COR-L47 (cell line): ENCODE measurements at regions not wholly inside any gene's neighbourhood (a gene's known extent, or its start where the extent isn't known, plus 50 kb on each side); places are given as distances from the start of the nearest gene placed in this dataset.
A peak's percentile ranks its signal among the peaks of the same experiment; 100 is the strongest.
"Not testable (repeated sequence)": the region's sequence is repeated elsewhere in the genome, so short reads cannot be mapped to it uniquely, and the experiment has no call there.

ENCODE experiments used
- DNase-seq: peaks from one replicate; lab custom pipeline; 2025; lab: John Stamatoyannopoulos, UW

- DNase-seq, result not testable (repeated sequence)
These were observed 183.8 kb upstream of the ETV3 start for GRCh38 chr1:157321972-157322371.

- no peak for DNase-seq
These were observed 181.4 kb upstream of the ETV3 start for GRCh38 chr1:157319567-157319966.

DNA sequence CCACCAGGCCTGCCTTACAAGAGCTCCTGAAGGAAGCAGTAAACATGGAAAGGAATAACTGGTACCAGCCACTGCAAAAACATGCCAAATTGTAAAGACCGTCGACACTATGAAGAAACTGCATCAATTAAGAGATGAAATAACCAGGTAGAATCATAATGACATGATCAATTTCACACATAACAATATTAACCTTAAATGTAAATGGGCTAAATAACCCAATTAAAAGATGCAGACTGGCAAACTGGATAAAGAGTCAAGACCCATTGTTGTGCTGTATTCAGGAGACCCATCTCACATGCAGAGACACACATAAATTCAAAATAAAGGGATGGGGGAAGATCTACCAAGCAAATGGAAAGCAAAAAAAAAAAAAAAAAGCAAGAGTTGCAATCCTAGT is 179.0 kb upstream of the ETV3 start:
- DNase-seq, result not testable (repeated sequence)

DNA sequence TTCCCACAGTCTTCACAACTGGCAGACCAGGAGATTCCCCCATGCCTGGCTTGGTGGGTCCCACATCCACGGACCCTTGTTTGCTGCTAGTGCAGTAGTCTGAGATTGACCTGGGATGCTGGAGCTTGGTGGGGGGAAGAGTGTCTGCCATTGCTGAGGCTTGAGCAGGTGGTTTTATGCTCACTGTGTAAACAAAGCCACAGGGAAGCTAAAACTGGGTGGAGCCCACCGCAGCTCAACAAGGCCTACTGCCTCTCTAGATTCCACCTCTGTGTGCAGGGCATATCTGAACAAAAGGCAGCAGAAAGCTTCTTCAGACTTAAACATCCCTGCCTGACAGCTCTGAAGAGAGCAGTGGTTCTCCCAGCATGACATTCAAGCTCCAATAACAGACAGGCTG is 177.3 kb upstream of the ETV3 start:
- peak; percentile 50 for DNase-seq

DNA sequence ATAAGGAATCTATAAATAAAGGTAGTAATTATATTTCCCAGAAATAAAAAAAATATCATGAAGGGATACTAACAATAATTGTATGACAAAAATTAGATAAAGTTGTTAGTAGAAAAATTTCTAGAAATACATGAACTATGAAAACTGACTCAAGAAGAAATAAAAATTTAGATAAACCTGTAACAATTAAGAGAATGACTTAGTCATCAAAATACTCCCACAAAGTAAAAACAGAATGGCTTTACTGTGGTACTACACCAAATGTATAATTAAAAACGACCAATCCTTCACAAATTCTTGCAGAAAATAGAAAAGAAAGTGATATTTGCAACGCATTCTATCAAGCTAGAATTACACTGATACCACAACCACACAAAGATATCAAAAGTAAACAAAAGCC is 176.2 kb upstream of the ETV3 start:
- no peak for DNase-seq

DNA sequence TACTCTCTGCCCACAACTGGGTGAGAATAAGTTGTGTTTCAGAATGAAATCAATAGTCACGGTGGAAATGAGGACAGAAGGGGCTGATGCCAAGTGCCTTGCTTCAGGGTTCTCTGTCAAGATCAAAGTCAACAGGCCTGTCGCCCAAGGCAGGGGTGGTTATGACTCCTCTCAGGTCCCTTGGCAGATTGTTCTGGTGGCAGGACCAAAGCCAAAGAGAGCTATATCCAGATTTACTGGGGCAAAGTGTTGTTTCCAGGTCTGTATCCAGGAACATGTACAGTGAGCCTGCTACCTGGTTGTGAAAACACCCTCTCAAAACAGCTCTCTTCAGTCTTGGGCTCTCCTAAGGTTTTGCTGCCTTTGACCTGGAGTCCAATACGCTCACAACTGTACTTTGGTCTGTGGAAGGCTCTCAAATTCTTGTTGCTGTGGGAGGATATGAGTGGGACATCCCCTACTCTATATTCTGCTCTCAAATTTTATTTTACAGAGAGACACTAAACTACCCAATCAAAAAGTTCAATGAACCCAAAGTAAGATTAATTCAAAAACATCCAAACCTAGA is 175.1 kb upstream of the ETV3 start:
- no peak for DNase-seq

DNA sequence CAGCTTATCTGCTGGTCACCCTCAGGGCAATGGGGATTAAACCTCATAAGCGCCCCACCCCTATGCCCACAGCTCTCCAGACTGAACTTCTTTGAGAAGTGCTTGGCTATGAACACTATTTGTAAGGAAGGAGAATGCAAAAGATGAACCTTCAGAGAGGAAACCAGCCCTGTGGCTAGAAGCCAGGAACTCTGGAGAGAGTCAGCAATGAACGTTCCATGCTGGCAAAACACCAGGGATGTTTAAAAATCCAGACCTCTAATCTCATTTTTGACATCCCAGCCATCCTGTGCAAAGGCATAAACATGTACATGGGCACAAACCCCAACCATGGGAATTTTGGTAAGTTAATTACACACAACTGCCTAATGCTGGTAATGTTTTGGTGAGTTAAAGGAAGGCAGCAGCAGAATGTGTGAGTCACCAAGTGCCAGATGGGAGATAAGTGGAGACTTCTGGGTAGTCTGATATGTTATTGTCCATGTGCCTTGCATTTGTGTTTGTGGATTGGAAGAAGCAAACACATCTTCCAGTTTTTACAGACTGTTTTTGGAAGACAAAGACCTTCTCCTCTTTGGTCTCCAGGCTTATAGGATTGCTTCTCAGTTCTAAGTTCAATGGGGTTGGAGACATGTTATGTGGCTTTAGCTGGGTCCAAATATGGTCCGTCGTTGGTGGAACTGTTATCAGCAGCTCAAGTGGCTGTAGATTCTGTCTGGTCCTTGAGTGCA is 174.1 kb upstream of the ETV3 start:
- DNase-seq, result no peak

- DNase-seq, result no peak
These were observed 173.5 kb upstream of the ETV3 start for GRCh38 chr1:157311730-157312081.

DNA sequence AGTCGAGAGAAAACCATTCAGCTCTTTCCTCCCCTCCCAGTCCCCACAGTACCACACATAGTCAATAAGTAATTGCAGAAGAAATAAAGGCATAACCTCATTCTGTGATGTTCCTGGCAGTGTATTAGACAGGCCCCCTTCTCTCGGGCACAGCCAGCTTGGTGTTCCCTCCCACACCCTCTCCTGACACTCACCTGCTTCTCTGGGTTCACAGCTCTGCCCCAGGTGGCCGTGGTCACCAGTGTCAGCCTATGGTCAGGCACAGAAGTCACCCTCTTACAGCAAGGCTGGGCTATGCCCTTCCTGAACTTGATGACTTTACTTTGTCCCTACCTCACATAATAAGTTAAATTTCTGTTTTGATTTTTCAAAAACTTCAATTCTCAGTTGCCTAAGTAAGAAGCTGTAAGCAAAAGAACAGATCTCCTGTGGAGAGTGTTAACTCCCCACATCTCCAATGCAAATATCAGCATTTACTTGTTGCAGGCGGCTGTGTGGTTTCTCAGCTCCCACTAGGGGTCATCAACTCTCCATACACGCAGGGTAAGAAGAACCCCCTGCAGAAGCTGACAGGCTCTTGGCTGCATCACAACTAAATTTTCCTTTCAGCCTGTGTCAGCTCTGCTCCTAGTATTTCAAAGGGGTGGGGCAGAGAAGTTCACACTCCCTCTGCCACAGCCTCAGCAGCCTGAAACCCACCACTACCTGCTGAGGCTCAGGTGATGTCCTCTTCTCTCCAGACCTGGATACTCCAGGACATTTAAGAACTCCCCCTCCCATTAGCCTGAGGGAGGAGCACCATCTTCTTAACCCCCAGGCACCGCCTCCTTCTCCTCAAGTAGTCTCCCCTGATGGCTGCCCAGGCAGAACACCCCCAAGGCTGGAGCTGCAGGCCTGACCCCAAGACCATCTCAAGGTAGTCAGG is 172.9 kb upstream of the ETV3 start:
- DNase-seq, result peak; percentile 85

DNA sequence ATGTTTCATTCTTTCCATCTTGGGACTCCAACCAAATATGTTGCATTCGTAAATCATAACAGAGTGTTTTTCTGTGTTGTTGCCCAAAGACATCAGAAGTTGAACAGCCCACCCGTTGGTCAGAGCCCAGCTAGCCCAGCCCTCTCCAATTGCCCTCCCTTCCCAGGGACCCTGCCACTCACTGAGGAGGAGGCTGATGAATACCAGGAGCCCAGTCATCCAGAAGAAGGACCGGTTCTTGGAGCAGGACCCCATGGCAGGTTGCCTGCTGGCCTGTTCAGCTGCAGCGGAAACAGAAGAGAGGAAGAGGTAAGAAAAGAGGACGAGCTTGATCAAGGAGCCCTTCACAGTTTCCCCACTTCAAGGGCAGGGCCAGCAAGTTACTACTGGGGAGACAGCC is 172.2 kb upstream of the ETV3 start:
- DNase-seq, result no peak

GRCh38 chr1:157307491-157307890 is 169.3 kb upstream of the ETV3 start:
- no peak for DNase-seq

DNA sequence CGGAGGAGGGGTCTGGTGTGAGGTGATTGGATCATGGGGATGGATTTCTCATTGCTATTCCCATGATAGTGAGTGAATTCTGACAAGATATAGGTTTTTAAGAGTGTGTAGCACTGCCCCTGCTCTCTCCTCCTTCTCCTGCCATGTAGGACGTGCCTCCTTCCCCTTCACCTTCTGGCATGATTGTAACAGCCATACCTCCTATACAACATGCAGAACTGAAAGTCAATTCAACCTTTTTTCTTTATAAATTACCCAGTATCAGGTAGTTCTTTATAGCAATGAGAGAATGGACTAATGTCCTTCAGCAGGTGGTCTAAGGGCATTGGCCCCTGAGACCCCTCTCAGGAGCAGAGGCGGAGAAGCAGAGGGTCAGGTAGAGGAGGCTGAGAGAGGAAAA is 168.7 kb upstream of the ETV3 start:
- no peak for DNase-seq

DNA sequence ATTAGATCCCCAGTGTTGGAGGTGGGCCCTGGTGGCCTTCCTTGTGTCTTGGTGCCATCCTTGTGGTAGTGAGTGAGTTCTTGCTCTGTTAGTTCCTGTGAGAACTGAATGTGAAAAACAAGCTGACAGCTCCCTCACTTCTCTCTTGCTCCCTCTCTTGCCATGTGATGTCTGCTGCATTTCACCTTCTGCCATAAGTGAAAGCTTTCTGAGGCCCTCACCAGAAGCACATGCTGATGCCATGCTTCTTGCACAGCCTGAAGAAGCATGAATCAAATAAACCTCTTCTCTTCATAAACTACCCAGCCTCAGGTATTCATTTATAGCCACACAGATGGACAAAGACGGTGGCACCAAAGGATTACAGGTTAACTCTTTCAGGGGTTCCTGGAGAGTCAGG is 166.1 kb upstream of the ETV3 start:
- DNase-seq, result no peak

DNA sequence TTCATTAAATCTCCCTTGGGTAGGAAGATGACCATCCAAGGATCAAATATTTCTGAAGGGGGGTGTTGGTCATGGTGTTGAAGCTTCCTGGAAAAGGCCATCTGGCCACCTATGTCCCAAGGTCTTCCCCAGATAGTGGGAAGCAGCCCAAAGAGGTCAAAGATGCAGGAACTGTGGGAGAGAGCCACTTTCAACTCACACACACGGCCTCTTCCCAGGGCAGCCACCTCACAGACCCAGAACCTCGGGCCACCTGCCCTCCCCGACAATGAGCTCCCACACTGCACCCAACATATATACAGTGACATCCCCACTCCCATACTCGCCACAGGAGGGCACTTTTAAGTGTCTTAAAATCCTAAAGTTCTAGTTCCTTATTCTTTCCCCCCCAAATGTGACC is 164.5 kb upstream of the ETV3 start:
- DNase-seq, result no peak

DNA sequence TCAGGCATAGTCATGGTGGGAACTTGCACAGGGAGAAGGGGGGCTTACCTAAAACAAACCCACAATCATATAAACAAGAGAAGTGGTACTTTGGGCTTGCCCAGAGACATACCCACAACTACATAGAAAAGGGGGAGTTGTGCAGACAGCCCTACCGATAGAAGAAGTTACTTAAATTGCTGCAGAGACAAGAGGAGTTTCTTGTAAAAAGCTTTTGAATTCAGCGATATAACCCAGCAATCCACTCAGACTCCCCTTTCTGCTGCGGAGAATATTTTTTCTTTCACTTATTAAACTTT is 164.0 kb upstream of the ETV3 start:
- DNase-seq, result no peak

DNA sequence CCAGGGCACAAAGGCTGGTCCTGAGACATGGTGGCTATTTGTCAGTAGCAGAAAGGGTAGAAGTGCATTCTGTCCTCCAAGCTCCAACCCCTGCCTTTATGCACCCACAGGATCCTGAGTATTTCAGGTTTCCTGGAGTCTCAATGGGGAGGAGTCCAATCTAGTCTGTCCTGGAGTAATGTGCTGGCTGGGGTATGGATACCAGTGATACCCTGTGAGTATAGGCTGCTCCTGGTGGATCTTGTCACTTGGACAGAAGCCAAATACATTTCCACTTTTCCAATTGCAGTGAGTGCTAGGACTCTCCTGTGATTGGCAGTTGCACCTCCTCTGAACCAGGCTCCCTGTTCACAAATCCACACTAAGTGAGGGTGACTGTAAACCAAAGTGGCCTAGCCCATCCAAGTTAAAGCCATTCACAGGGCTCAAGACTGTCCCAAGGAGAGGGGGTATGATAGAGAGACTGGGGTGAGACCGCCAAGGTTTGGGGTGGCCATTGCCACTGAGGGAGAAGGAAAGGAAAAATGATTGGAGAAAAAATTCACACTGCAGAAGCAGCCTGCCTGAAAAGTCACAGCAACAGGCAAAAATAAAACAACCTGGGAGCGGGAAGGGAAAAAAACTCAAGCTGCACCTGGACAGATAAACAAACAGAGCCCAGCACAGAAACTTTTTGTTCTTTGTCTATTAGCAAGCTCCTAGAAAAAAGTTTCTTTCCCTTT is 163.4 kb upstream of the ETV3 start:
- DNase-seq, result no peak

DNA sequence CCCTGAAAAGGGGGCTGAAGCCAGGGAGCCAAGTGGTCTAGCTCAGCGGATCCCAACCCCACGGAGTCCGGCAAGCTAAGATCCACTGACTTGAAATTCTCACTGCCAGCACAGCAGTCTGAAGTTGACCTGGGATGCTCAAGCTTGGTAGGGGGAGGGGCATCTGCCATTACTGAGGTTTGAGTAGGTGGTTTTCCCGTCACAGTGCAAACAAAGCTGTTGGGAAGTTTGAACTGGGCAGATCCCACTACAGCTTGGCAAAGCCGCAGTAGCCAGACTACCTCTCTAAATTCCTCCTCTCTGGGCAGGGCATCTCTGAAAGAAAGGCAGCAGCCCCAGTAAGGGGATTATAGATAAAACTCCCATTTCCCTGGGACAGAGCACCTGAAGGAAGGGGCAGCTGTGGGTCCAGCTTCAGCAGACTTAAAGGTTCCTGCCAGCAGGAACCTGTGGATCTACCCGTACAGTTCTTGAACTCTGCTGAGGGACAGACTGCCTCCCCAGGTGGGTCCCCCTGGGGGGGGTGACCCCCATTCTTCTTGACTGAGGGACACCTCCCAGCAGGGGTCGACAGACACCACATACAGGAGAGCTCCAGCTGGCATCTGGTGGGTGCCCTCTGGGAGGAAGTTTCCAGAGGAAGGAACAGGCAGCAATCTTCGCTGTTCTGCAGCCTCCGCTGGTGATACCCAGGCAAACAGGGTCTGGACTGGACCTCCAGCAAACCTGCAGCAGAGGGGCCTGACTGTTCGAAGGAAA is 156.4 kb upstream of the ETV3 start:
- not testable (repeated sequence) for DNase-seq

DNA sequence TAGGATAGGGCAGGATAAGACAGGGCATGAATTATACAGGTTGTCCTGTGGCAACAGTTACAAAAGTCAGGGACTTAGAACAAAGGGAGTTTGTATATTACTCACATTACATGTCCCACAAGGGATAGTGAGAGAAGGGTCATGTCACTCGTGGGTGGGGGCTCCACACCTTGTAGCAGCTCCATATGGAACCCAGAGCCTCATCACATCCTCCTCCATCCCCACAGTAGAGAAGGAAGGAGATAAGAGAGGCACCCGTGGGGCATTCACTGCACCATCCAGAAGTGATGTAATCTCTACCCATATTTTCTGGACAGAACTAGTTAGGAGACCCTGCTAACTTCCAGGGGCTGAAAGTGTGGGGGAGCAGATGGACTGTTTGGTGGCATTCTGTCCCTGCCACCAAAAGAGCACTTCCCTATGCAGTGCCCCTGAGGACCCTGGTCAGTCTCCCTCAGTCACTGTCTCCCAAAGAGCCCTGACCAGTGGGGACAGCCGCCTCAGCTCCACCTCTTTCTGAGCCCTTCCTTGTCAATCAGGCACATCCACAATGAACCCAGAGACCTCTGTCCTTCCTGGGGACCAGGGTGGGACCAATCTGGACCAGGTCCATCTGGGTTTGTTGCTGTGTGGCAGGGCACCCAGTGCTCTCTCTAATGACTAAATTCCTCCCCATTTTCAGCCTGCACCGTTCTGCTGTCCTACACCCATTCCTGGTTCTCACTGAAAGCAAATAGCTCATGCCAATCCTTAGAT is 154.8 kb upstream of the ETV3 start:
- no peak for DNase-seq

DNA sequence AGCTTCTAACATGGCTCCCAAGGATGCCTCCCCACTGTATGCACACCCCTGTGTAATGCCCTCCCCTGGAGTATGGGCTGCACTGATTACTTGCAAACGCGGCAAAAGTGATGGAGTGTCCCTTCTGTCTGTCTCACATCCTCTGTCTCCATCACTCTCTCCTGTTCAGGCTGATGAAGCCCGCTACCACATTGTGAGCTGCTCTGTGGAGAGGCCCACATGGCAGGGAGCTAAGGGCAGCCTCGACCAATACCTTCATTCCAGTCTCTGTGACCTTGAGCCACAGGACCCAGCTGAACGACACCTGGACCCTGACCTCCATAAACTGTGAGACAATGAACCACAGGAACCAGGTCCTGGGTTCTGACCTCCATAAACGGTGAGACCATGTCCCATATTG is 154.1 kb upstream of the ETV3 start:
- no peak for DNase-seq

- DNase-seq, result no peak
These were observed 152.9 kb upstream of the ETV3 start for GRCh38 chr1:157291083-157291482.

GRCh38 chr1:157289424-157290105 is 151.4 kb upstream of the ETV3 start:
- DNase-seq, result no peak
